ACC112 (cell line): ENCODE measurements at regions not wholly inside any gene's neighbourhood (a gene's known extent, or its start where the extent isn't known, plus 50 kb on each side); places are given as distances from the start of the nearest gene placed in this dataset.
"Not testable (repeated sequence)": the region's sequence is repeated elsewhere in the genome, so short reads cannot be mapped to it uniquely, and the experiment has no call there.

Experiments used
- H2AFZ ChIP-seq: fragments of 200-600 bp; sonication (generic); one replicate; pipeline ENCODE4 v1.6.0; 2017; ENCODE audit warnings: antibody characterized with exemption, low read length; ENCODE audit not compliant: unreplicated experiment
- H3K27ac ChIP-seq: fragments of 200-600 bp; sonication (generic); 2 replicates; pipeline ENCODE4 v1.5.1; 2014; ENCODE audit warnings: low read depth, mild to moderate bottlenecking, antibody characterized with exemption, low read length, moderate library complexity
- H3K27me3 ChIP-seq: fragments of 200-600 bp; sonication (generic); 2 replicates; pipeline ENCODE4 v1.6.1; 2014; ENCODE audit warnings: mild to moderate bottlenecking, antibody characterized with exemption, low read length, moderate library complexity, mixed read lengths; ENCODE audit not compliant: insufficient read depth
- H3K36me3 ChIP-seq: fragments of 200-600 bp; sonication (generic); 2 replicates; pipeline ENCODE4 v1.6.1; 2016; ENCODE audit warnings: mild to moderate bottlenecking, antibody characterized with exemption, low read length, moderate library complexity, mixed read lengths; ENCODE audit not compliant: insufficient read depth
- H3K4me1 ChIP-seq: fragments of 200-600 bp; sonication (generic); one replicate; pipeline ENCODE4 v1.6.1; 2016; ENCODE audit warnings: low read length, mixed read lengths; ENCODE audit not compliant: insufficient read depth, unreplicated experiment, control insufficient read depth
- H3K4me3 ChIP-seq: fragments of 200-600 bp; sonication (generic); 2 replicates; pipeline ENCODE4 v1.5.1; 2014; ENCODE audit warnings: mild to moderate bottlenecking, low read depth, low read length
- H3K79me2 ChIP-seq: fragments of 200-600 bp; sonication (generic); one replicate; pipeline ENCODE4 v1.6.0; 2016; ENCODE audit warnings: low read length; ENCODE audit not compliant: control insufficient read depth, unreplicated experiment, insufficient read depth

- Histone ChIP-seq H2AFZ (no peak overlapping the region), H3K79me2 (no peaks in the 10 kb centered on the region), H3K4me1 (no peaks in the 10 kb centered on the region), H3K4me3 (no peak overlapping the region), H3K27me3 (peaks cover 17% of the 10 kb centered on the region; the same call in 1 of the 2 replicates), H3K36me3 (no peaks in the 10 kb centered on the region), H3K27ac (no peak overlapping the region)
Observed at GRCh38 chr6:40848868-40849514, 190.0 kb downstream of the UNC5CL start.

DNA sequence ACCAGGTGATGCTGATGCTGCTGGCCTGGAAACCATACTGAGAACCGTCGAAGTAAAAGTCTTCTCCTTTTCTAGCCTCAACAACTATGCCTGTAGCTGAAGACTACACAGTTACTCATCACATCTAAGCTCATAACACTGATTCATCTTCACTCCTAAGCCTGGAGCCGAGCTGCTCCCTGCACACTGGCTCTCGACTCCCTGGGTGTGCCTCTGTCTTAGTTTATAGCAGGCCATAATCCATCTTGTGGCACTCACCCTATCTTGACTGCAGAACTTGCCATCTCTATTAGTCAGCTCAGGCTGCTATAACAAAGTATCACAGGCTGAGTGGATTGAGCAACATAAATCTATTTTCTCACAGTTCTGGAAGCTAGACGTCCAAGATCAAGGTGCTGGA lies 191.0 kb downstream of the UNC5CL start:
- H3K4me1 ChIP-seq = no peaks in the 10 kb centered on the region
- H3K79me2 ChIP-seq = no peaks in the 10 kb centered on the region
- H2AFZ ChIP-seq = no peak overlapping the region
- H3K36me3 ChIP-seq = no peaks in the 10 kb centered on the region
- H3K4me3 ChIP-seq = no peak overlapping the region
- H3K27me3 ChIP-seq = peaks cover 17% of the 10 kb centered on the region; the same call in 1 of the 2 replicates
- no peak overlapping the region for H3K27ac ChIP-seq

GRCh38 chr6:40845553-40845952 lies 193.5 kb downstream of the UNC5CL start:
- no peak overlapping the region for H3K27ac ChIP-seq
- no peak overlapping the region for H3K4me3 ChIP-seq
- no peaks in the 10 kb centered on the region for H3K36me3 ChIP-seq
- H3K4me1 ChIP-seq = no peaks in the 10 kb centered on the region
- no peaks in the 10 kb centered on the region for H3K79me2 ChIP-seq
- peaks cover 32% of the 10 kb centered on the region for H3K27me3 ChIP-seq
- no peak overlapping the region for H2AFZ ChIP-seq

GRCh38 chr6:40844246-40844645 lies 194.8 kb downstream of the UNC5CL start:
- H3K27me3 ChIP-seq = peaks cover 35% of the 10 kb centered on the region
- no peak overlapping the region for H3K27ac ChIP-seq
- no peaks in the 10 kb centered on the region for H3K79me2 ChIP-seq
- no peaks in the 10 kb centered on the region for H3K36me3 ChIP-seq
- no peak overlapping the region for H2AFZ ChIP-seq
- no peaks in the 10 kb centered on the region for H3K4me1 ChIP-seq
- H3K4me3 ChIP-seq = no peak overlapping the region

- Histone ChIP-seq H3K4me3 (no peak overlapping the region), H3K27ac (no peak overlapping the region), H3K4me1 (no peaks in the 10 kb centered on the region), H2AFZ (no peak overlapping the region), H3K27me3 (peaks cover 49% of the 10 kb centered on the region), H3K79me2 (no peaks in the 10 kb centered on the region), H3K36me3 (no peaks in the 10 kb centered on the region)
Observed at GRCh38 chr6:40841721-40842120, 197.3 kb downstream of the UNC5CL start.

- no peak overlapping the region for H2AFZ ChIP-seq
- no peaks in the 10 kb centered on the region for H3K4me1 ChIP-seq
- H3K36me3 ChIP-seq = no peaks in the 10 kb centered on the region
- no peak overlapping the region for H3K4me3 ChIP-seq
- peaks cover 32% of the 10 kb centered on the region for H3K27me3 ChIP-seq
- no peak overlapping the region for H3K27ac ChIP-seq
- H3K79me2 ChIP-seq = no peaks in the 10 kb centered on the region
Observed at GRCh38 chr6:40832691-40833090, 206.3 kb downstream of the UNC5CL start.

DNA sequence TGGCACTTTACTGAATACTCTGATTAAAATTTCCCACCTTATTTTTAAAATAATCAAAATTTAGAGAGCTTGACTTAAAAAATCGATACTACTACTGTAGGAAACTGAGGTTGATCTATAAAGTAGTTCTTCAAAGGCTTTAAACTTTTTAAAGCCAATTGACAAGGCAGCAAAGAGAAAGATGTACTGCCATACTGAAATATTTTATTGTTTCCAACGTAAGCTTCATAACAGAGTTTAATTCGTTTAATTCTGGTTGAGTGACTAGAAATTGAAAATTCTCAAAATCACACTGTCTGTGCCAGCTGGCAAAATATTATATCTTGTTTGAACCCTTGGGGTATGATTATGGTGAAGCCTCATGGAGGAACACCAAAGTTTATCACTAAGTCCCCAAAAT lies 207.6 kb downstream of the UNC5CL start:
- no peaks in the 10 kb centered on the region for H3K36me3 ChIP-seq
- peaks cover 33% of the 10 kb centered on the region for H3K27me3 ChIP-seq
- no peaks in the 10 kb centered on the region for H3K4me1 ChIP-seq
- H3K27ac ChIP-seq = no peak overlapping the region
- no peaks in the 10 kb centered on the region for H3K79me2 ChIP-seq
- no peak overlapping the region for H3K4me3 ChIP-seq
- H2AFZ ChIP-seq = no peak overlapping the region

DNA sequence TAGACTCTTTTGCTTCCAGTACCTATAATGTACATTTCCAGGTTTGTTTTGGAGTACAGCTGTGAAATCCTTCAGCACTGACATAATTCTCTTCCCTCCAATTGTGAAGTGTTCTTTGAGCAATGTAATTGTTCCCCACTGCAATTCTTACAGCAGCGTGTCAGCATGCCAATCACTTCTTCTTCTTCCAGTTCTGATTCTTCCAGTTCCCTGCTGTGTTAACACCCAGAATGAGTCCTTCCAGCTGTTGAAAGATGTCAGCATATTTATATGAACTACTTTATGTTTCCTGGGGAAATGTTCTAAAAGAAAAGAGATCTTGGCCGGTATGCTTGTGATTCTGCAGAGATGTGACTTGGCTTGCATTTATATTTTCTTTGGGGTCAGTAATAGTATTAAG lies 213.9 kb downstream of the UNC5CL start:
- no peaks in the 10 kb centered on the region for H3K36me3 ChIP-seq
- no peaks in the 10 kb centered on the region for H3K79me2 ChIP-seq
- no peak overlapping the region for H3K27ac ChIP-seq
- H2AFZ ChIP-seq = no peak overlapping the region
- H3K4me1 ChIP-seq = no peaks in the 10 kb centered on the region
- peaks cover 22% of the 10 kb centered on the region; the same call in 1 of the 2 replicates for H3K27me3 ChIP-seq
- no peak overlapping the region for H3K4me3 ChIP-seq

DNA sequence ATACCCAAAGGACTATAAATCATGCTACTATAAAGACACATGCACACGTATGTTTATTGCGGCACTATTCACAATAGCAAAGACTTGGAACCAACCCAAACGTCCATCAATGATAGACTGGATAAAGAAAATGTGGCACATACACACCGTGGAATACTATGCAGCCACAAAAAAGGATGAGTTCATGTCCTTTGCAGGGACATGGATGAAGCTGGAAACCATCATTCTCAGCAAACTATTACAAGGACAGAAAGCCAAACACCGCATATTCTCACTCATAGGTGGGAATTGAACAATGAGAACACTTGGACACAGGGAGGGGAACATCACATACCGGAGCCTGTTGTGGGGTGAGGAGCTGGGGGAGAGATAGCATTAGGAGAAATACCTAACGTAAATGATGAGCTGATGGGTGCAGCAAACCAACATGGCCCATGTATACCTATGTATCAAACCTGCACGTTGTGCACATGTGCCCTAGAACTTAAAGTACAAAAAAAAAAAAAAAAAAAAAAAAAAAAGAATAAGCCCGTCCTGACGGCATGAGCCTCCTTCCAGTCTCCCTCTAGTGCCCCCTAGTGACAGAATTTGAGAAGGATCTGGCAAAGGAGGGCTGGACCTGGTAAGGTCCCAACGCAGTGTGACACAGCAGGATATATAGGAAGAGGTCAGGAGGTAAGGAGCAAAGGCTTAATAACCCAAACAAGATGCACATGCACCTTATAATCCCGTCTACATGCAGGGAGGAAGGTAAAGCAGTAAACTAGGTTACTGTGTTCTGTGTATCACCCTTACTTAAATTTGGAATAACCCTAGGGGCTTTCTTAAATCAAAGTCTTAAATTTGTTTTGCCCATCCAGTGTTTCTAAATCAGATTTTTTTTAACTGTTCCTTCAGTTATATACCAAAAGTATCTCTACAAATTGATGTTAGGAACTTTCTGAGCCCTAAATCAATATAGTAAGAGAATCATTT lies 214.8 kb downstream of the UNC5CL start:
- not testable (repeated sequence) for H3K4me3 ChIP-seq, H2AFZ ChIP-seq, H3K79me2 ChIP-seq, H3K36me3 ChIP-seq, H3K27ac ChIP-seq, H3K4me1 ChIP-seq
- peaks cover 22% of the 10 kb centered on the region; the same call in 1 of the 2 replicates for H3K27me3 ChIP-seq

GRCh38 chr6:40822619-40823018 lies 216.4 kb downstream of the UNC5CL start:
- Histone ChIP-seq H3K79me2 (no peaks in the 10 kb centered on the region), H3K4me3 (no peak overlapping the region), H3K36me3 (no peaks in the 10 kb centered on the region), H3K4me1 (no peaks in the 10 kb centered on the region), H3K27me3 (peaks cover 15% of the 10 kb centered on the region; the same call in 1 of the 2 replicates), H3K27ac (no peak overlapping the region), H2AFZ (no peak overlapping the region)
